ENCODE measurements at regions not wholly inside any gene's neighbourhood (a gene's known extent, or its start where the extent isn't known, plus 50 kb on each side); places are given as distances from the start of the nearest gene placed in this dataset.

DNA sequence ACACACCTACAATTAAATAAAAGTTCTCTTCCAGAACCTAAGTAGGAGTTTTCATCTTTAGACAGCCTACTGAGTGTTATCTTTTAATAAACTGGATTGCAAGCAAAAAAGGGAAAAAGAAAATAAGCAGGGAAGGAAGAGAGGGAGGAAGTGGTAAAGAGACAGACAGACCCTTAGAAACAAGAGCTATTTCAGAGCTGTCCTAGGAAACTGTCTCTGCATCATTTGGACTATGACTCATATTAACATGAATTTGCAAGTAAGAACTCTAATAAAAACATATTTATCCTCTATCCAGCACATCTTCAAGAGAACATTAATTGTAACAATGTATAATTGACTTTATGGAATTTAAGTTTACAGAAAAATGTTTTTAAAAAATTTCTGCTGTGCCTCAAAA, 438.8 kb upstream of the USP15 start:
- TF ChIP-seq, protein P1, sequence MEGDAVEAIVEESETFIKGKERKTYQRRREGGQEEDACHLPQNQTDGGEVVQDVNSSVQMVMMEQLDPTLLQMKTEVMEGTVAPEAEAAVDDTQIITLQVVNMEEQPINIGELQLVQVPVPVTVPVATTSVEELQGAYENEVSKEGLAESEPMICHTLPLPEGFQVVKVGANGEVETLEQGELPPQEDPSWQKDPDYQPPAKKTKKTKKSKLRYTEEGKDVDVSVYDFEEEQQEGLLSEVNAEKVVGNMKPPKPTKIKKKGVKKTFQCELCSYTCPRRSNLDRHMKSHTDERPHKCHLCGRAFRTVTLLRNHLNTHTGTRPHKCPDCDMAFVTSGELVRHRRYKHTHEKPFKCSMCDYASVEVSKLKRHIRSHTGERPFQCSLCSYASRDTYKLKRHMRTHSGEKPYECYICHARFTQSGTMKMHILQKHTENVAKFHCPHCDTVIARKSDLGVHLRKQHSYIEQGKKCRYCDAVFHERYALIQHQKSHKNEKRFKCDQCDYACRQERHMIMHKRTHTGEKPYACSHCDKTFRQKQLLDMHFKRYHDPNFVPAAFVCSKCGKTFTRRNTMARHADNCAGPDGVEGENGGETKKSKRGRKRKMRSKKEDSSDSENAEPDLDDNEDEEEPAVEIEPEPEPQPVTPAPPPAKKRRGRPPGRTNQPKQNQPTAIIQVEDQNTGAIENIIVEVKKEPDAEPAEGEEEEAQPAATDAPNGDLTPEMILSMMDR (IDR thresholded peaks at IDR 0.05; ENCODE audit: low read depth, low read length, poor library complexity, severe bottlenecking), result no peak
- TF ChIP-seq EZH2phosphoT487 (IDR thresholded peaks at IDR 0.05; ENCODE audit: borderline replicate concordance, low read length), result no peak

All from DOHH2 (cell line).